CD1c-positive myeloid dendritic cell (primary cell): ENCODE measurements at regions not wholly inside any gene's neighbourhood (a gene's known extent, or its start where the extent isn't known, plus 50 kb on each side); places are given as distances from the start of the nearest gene placed in this dataset.
"Not testable (repeated sequence)": the region's sequence is repeated elsewhere in the genome, so short reads cannot be mapped to it uniquely, and the experiment has no call there.

Experiments used
- DNase-seq: peaks from one replicate; pipeline ENCODE4 v3.0.0-alpha.2; 2016; ENCODE audit errors: extremely low spot score

- DNase-seq: no peak
Measured at GRCh38 chr3:164113371-164114332, 964.6 kb downstream of the SI start.

- DNase-seq: no peak
Measured at GRCh38 chr3:164096352-164096751, 981.9 kb downstream of the SI start.

- DNase-seq: no peak
Measured at GRCh38 chr3:164095949-164096348, 982.3 kb downstream of the SI start.

- no peak for DNase-seq
Measured at GRCh38 chr3:164095279-164095678, 983.0 kb downstream of the SI start.

GRCh38 chr3:164094546-164094945 is 983.8 kb downstream of the SI start:
- no peak for DNase-seq

GRCh38 chr3:164080208-164080607 is 998.1 kb downstream of the SI start:
- DNase-seq: no peak

- no peak for DNase-seq
Measured at GRCh38 chr3:164064298-164064697, 1014.0 kb downstream of the SI start.

- DNase-seq: no peak
Measured at GRCh38 chr3:164060923-164061322, 1017.4 kb downstream of the SI start.

- no peak for DNase-seq
Measured at GRCh38 chr3:164049847-164050246, 1028.4 kb downstream of the SI start.

GRCh38 chr3:164048451-164048850 is 1029.8 kb downstream of the SI start:
- DNase-seq: no peak

- no peak for DNase-seq
Measured at GRCh38 chr3:164040991-164041390, 1037.3 kb downstream of the SI start.

GRCh38 chr3:164030194-164030593 is 1048.1 kb downstream of the SI start:
- no peak for DNase-seq

- DNase-seq: no peak
Measured at GRCh38 chr3:164024786-164025185, 1053.5 kb downstream of the SI start.

- no peak for DNase-seq
Measured at GRCh38 chr3:164023480-164023879, 1054.8 kb downstream of the SI start.

- no peak for DNase-seq
Measured at GRCh38 chr3:164018500-164018899, 1059.8 kb downstream of the SI start.

GRCh38 chr3:164007765-164008164 is 1070.5 kb downstream of the SI start:
- no peak for DNase-seq

- no peak for DNase-seq
Measured at GRCh38 chr3:164004205-164004604, 1074.1 kb downstream of the SI start.

- not testable (repeated sequence) for DNase-seq
Measured at GRCh38 chr3:164003016-164003415, 1075.3 kb downstream of the SI start.

GRCh38 chr3:163983940-163984339 is 1094.4 kb downstream of the SI start:
- no peak for DNase-seq

GRCh38 chr3:163971861-163972260 is 1106.4 kb downstream of the SI start:
- no peak for DNase-seq

GRCh38 chr3:163957072-163957471 is 1121.2 kb downstream of the SI start:
- DNase-seq: no peak

- no peak for DNase-seq
Measured at GRCh38 chr3:163953526-163953925, 1124.8 kb downstream of the SI start.

GRCh38 chr3:163952499-163952898 is 1125.8 kb downstream of the SI start:
- no peak for DNase-seq
